Left renal cortex interstitium (tissue), 4 donors: ENCODE measurements at regions not wholly inside any gene's neighbourhood (a gene's known extent, or its start where the extent isn't known, plus 50 kb on each side); places are given as distances from the start of the nearest gene placed in this dataset.
"Not testable (repeated sequence)": the region's sequence is repeated elsewhere in the genome, so short reads cannot be mapped to it uniquely, and the experiment has no call there.

Source experiments
- DNase-seq, 4 donors: peaks; one replicate each; pipeline ENCODE4 v3.0.0-alpha.2; 2013; ENCODE audit warnings: low read depth in 4 of 4, low spot score in 2 of 4, missing footprints in 1 of 4

- no peak for DNase-seq
Measured at GRCh38 chr18:76307293-76307690, 187.8 kb downstream of the ZNF516 start.

- DNase-seq = no peak
Measured at GRCh38 chr18:76306685-76307292, 188.3 kb downstream of the ZNF516 start.

- no peak for DNase-seq
Measured at GRCh38 chr18:76285866-76286265, 209.2 kb downstream of the ZNF516 start.

GRCh38 chr18:76281565-76281964, 213.5 kb downstream of the ZNF516 start:
- DNase-seq = no peak

- no peak for DNase-seq
Measured at GRCh38 chr18:76277801-76278200, 217.2 kb downstream of the ZNF516 start.

GRCh38 chr18:76275727-76276313, 219.2 kb downstream of the ZNF516 start:
- DNase-seq = no peak

DNA sequence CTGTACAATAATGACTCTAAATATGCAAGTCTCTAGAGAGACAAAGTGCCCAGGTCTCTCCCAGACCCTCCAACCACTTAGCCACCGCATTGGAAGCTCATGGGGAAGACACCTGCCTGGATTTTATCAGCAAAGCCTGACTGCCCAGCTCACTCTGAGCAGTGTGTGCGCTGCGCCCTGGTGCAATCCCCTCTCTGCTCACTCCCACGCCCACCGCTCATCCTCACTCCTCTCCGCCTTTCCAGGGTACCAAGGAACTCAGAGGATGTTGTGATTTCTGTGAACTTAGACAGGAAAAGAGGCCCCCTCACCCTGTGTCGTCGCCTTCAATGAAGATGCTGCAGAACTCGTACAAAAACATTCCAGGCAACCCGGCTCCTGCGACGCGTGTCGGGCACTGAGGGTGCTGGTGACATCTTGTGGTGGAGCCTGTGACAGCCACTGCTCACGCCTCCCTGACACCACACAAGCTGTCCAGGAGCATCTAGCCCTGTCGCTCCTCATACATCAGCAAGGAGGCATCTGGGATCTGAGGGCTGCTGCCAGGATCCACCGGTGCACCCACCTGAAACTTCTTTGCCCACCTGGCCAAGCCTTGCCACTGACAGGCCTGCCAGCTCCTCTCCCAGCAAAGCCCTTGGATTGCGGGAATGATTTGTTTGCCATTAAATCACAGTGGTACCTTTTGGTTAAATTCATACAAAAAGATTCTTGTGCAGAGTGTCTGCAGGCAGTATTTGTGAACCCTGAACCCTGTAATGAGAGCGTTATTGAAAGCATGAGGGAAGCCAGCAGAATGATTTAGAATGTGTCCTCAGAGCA, 220.4 kb downstream of the ZNF516 start:
- no peak for DNase-seq

DNA sequence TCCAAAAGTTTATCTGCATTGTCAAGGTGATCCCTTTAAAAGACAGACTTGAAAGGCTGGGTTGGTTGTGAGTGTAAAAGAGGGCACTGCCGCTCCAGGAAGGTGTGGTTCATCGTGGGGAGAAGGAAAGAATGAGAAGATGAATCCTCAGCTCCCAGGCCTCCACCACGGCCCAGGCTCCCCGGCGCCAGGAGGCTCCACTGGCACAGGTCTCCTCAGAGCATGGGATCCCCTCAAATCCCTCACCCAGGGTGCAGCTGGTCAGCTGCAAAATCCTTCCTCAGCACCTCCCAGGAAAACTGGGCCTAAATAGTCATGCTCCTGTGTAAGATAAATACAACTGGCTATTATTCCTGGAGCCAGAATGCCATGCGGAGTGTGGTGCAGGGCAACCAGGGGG, 221.1 kb downstream of the ZNF516 start:
- no peak for DNase-seq

DNA sequence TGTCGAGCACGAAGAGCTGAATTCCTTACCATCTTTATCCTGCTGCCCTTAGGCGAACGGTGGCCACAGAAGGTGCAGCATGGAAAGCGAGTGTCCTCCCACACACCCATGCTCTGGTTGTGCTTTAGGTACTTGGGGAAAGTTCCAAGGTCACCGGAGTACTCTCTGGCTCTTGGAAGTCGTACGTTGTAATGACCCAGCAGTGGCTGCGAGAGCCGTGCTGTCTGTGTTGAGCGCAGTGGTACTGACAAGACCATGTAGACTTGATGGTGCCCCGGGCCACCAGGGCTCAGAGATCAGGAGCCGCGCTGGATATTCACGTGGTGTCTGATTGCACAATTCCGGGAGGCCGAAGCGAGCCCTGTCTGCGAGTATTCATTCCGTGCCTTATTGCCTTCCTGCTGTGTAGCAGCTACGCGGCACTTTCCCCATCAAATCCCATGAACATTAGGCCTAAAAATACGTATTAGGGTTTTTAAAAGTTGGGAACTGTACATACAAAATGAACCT, 222.0 kb downstream of the ZNF516 start:
- no peak for DNase-seq

DNA sequence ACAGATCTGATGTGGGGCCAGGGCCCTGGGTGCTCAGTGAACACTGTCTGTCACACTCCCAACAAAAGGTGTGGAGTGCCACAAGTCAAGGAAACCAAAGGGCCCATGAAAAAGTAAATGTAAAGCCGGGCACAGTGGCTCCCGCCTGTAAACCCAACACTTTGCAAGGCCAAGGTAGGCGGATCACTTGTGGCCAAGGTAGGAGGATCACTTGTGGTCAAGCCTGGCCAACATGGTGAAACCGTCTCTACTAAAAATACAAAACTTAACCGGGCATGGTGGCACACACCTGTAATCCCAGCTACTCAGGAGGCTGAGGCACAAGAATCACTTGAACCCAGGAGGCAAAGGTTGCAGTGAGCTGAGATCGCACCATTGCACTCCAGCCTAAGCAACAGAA, 227.6 kb downstream of the ZNF516 start:
- DNase-seq = not testable (repeated sequence)

DNA sequence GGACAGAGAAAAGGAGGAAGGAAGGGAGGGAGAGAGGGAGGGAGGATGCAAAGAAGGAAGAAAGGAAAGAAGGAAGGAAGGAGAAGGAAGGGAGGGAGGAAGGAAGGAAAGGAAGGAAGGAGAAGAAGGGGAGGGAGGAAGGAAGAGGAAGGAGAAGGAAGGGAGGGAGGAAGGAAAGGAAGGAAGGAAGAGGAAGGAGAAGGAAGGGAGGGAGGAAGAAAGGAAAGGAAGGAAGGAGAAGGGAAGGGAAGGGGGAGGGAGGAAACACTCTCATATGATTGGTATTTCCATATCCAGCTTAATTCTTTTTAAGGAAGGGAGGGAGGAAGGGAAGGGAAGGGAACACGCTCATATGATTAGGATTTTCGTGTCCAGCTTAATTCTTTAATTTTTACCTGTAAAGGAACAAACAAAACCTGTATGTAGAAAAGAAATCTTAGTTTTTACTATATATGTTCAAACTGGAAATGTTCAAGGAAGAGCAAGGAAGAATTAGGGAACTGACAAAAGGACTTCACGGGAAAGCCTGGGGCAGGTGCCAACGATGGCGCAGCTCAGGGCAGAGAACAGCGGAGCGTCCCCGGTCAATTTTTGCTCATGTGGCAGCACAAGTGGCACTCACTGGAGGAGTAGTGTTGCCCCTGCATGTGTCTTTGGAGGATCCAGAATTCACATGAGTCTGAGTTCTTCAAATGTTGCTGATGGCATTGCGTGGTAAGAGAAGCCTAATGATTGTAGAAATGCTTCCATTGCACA, 228.6 kb downstream of the ZNF516 start:
- DNase-seq = no peak

- DNase-seq = no peak
Measured at GRCh38 chr18:76265497-76266235, 229.4 kb downstream of the ZNF516 start.

DNA sequence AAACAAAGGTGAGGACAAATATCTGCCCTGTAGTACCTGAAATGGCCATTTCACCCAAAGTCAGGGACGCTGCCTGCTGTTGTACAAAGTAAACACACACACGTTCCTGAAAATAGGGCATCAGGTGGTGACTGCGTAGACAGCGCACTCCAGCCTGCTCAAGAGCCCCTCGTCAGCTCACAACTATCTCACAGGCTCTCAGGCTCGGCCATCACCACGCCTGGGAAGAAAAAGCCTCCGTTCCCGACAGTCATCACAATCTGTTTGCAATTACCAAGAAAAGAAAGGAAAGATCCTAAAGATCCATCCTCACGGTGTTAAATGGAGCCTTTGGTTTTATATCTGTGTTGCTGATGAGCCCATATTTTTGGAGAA, 230.2 kb downstream of the ZNF516 start:
- no peak for DNase-seq

- DNase-seq = no peak
Measured at GRCh38 chr18:76264198-76264875, 230.7 kb downstream of the ZNF516 start.

DNA sequence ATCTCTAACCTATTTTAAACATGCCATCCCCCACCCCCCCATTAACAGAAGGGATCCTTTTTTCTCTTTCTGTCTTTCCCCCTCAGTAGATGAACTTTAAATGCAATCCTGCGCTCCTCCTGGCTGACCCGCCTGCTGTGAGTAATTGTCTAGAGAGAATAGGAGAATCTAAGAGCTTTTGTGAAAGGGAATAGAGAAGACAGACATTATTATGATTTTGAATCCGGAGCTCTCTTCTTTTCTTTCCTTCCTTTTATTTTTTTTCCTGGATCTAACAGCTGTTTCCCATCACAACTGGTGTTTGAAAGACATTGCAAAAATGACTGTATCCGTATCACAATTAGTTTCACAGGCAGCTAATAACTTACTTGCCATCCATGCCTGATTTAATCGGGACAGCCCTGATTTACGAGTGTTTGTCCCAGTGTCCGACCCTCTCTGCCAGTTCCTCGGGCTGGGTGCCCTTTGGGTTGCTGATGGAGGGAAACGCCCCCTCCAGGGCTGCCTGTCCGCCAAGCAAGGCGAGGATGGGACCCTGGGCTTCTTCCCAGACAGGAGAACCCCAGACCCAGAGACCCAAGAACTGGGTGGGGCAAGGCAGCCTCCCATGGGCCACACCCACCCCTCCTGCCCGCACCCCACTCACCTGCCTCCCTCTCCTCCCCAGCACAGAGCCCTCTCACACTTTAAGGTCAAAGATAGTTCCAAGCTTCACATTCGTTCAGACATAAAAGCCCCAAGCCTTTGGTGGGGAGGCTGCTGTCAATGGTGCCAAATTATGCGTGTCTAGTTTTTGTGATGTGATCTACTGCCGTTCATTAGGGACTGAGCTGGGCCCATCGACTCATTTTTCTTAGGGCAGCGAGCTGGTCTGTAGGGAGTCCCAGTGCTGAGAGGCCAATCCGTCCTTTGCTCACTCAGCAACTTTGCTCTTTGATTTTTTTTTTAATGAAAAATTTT, 231.7 kb downstream of the ZNF516 start:
- no peak for DNase-seq

DNA sequence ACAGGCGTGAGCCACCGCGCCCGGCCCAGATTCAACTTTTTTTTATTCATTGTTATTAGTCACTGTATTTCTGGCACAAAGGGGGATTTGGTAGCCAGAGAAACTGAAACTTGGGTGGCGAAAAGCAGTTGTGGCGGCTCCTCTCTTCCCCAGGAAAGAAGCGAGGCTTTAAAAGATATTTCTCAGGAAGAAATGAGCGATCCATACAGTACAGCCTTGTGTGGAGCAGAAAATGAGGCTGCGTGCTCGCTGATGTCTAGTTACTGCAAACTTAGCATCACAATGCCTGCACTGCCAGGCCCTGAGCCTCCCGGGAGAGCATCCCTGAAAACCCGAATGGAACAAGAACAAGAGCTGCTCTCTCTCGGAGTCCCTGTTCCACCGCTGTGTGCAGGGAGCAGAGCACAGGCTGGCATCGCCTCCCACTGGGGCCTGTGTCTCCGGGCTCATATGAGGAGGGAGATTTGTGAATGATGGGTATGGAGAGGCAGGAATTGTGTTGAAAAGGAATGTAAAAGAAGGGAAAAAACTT, 234.0 kb downstream of the ZNF516 start:
- no peak for DNase-seq

GRCh38 chr18:76259711-76260110, 235.3 kb downstream of the ZNF516 start:
- DNase-seq = no peak

DNA sequence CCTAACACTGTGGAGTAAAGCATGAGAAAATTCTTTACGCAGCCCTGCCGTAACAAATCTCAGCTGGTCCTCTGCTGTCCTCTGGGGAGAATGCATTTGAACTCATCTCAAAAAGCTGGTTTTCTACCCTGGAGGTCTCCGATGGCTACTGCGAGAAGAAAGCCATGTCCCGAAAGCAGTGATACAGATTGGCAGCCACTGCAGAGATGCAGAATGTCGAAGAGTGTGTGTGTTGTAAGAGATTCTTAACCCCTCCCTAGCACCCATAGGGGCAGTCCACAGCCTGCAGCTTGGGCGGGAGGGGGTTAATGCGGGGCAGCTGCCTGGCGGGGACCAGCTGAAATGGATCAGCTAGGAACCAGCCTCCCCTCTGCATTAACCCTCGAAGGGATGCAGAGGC, 235.9 kb downstream of the ZNF516 start:
- no peak for DNase-seq
